ENCODE measurements at regions not wholly inside any gene's neighbourhood (a gene's known extent, or its start where the extent isn't known, plus 50 kb on each side); places are given as distances from the start of the nearest gene placed in this dataset.
"Not testable (repeated sequence)": the region's sequence is repeated elsewhere in the genome, so short reads cannot be mapped to it uniquely, and the experiment has no call there.

- Mint-ChIP-seq H3K4me3 (no peak overlapping the region), H3K36me3 (no peaks in the 10 kb centered on the region), H3K27me3 (no peaks in the 10 kb centered on the region), H3K27ac (no peak overlapping the region), H3K4me1 (no peaks in the 10 kb centered on the region), H3K9me3 (peaks cover 5% of the 10 kb centered on the region)
- ATAC-seq (ENCODE audit: low read depth) (no peak), DNase-seq (ENCODE audit: low spot score in 2 of 2) (no peak)
Measured at GRCh38 chr13:64083811-64084210, 2668.2 kb upstream of the PCDH20 start.

GRCh38 chr13:64083396-64083795 is 2667.7 kb upstream of the PCDH20 start:
- Mint-ChIP-seq H3K4me3 (no peak overlapping the region), H3K27ac (no peak overlapping the region), H3K4me1 (no peaks in the 10 kb centered on the region), H3K36me3 (no peaks in the 10 kb centered on the region), H3K27me3 (no peaks in the 10 kb centered on the region), H3K9me3 (peaks cover 5% of the 10 kb centered on the region)
- DNase-seq (ENCODE audit: low spot score in 2 of 2): no peak
- no peak for ATAC-seq (ENCODE audit: low read depth)

- ATAC-seq (ENCODE audit: low read depth) (no peak), DNase-seq (ENCODE audit: low spot score in 2 of 2) (no peak)
- no peaks in the 10 kb centered on the region for H3K36me3 Mint-ChIP-seq
- H3K27ac Mint-ChIP-seq: no peak overlapping the region
- no peak overlapping the region for H3K4me3 Mint-ChIP-seq
- H3K9me3 Mint-ChIP-seq: no peaks in the 10 kb centered on the region
- H3K27me3 Mint-ChIP-seq: no peaks in the 10 kb centered on the region
- no peaks in the 10 kb centered on the region for H3K4me1 Mint-ChIP-seq
Measured at GRCh38 chr13:64078480-64078936, 2662.9 kb upstream of the PCDH20 start.

GRCh38 chr13:64078025-64078424 is 2662.4 kb upstream of the PCDH20 start:
- H3K4me3 Mint-ChIP-seq: no peak overlapping the region
- no peaks in the 10 kb centered on the region for H3K4me1 Mint-ChIP-seq
- H3K9me3 Mint-ChIP-seq: no peaks in the 10 kb centered on the region
- ATAC-seq (ENCODE audit: low read depth): no peak
- DNase-seq (ENCODE audit: low spot score in 2 of 2): no peak
- no peaks in the 10 kb centered on the region for H3K36me3 Mint-ChIP-seq
- H3K27me3 Mint-ChIP-seq: no peaks in the 10 kb centered on the region
- H3K27ac Mint-ChIP-seq: no peak overlapping the region

DNA sequence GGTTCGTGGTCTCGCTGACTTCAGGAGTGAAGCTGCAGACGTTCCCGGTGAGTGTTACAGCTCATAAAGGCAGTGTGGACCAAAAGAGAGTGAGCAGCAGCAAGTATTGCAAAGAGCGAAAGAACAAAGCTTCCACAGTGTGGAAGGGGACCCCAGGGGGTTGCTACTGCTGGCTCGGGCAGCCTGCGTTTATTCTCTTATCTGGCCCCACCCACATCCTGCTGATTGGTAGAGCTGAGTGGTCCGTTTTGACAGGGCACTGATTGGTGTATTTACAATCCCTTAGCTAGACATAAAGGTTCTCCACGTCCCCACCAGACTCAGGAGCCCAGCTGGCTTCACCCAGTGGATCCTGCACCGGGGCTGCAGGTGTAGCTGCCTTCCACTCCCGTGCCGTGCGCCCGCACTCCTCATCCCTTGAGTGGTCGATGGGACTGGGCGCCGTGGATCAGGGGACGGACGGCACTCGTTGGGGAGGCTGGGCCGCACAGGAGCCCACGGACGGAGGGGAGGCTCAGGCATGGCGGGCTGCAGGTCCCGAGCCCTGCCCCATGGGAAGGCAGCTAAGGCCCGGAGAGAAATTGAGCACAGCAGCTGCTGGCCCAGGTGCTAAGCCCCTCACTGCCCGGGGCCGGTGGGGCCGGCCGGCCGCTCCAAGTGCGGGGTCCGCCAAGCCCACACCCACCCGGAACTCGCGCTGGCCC is 2661.6 kb upstream of the PCDH20 start:
- DNase-seq (ENCODE audit: low spot score in 2 of 2); H3K36me3 Mint-ChIP-seq; H3K4me3 Mint-ChIP-seq; H3K27ac Mint-ChIP-seq; H3K9me3 Mint-ChIP-seq; H3K4me1 Mint-ChIP-seq; ATAC-seq (ENCODE audit: low read depth); H3K27me3 Mint-ChIP-seq: not testable (repeated sequence)

DNA sequence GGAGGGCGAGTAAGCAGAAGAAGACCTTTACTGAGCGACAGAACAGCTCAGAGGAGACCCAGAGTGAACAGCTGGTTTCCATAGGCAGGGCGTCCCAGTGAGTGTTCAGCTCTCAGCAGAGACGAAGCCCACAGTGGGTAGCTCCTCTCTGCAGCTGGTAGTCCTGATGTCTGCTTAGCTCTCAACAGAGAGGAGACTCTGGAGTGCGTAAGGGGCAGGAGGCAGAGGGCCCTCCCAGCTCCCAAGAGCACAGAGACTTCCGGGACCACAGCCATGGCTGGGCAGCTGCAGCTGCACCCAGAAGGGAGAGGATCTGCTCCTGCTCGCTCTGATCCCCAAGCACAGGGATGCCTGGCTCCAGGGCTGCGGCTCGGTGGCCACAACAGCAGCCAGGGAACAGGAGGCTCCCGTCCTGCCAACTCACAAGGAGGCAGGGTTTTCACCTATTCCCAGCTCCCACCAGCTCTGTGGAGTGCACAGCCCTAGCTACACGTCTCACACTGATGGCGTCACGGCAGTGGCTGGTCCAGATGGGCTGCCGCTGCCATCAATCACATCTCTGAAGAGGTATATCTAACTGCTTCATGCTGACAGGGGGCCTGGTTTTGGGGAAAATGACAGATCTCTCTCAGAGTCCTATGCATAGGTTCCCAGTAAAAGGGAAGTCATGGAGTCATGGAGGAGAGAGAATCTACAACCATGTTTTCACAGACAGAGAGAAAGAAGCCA is 2660.1 kb upstream of the PCDH20 start:
- Mint-ChIP-seq H3K4me1 (no peaks in the 10 kb centered on the region), H3K9me3 (peaks cover 4% of the 10 kb centered on the region), H3K27me3 (no peaks in the 10 kb centered on the region), H3K36me3 (no peaks in the 10 kb centered on the region), H3K4me3 (no peak overlapping the region), H3K27ac (no peak overlapping the region)
- no peak for DNase-seq (ENCODE audit: low spot score in 2 of 2)
- ATAC-seq (ENCODE audit: low read depth): no peak

DNA sequence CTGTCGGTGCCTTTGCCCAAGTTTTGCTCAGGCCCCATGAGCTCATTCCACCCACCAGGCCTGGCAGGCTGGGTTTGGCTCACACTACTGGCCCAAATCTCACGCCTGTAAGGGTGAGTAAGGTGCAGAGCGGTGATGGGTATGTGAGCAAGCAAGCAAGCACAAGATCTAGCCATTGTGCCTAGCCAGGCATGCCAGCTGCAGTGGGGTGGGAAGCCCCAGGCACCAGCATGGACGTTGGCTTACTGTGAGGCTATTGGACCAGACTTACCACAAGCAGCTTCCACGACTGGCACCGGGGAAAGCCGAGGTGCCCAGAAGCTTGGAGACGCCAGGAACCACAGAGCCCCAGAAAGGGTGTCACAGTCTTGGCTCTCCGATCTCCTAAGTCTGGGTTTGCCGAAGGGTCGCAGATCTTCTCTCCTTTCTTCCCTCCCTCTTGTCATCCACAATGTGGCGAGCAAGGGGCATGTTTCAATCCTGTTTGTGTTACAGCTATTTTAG is 2659.4 kb upstream of the PCDH20 start:
- no peak overlapping the region for H3K4me3 Mint-ChIP-seq
- H3K27me3 Mint-ChIP-seq: no peaks in the 10 kb centered on the region
- no peak overlapping the region for H3K27ac Mint-ChIP-seq
- H3K36me3 Mint-ChIP-seq: no peaks in the 10 kb centered on the region
- DNase-seq (ENCODE audit: low spot score in 2 of 2): no peak
- H3K9me3 Mint-ChIP-seq: peaks cover 4% of the 10 kb centered on the region
- no peak for ATAC-seq (ENCODE audit: low read depth)
- H3K4me1 Mint-ChIP-seq: no peaks in the 10 kb centered on the region

GRCh38 chr13:64073203-64073602 is 2657.6 kb upstream of the PCDH20 start:
- no peak for DNase-seq (ENCODE audit: low spot score in 2 of 2)
- peaks cover 4% of the 10 kb centered on the region for H3K9me3 Mint-ChIP-seq
- no peaks in the 10 kb centered on the region for H3K36me3 Mint-ChIP-seq
- no peak for ATAC-seq (ENCODE audit: low read depth)
- H3K27ac Mint-ChIP-seq: no peak overlapping the region
- H3K27me3 Mint-ChIP-seq: no peaks in the 10 kb centered on the region
- no peak overlapping the region for H3K4me3 Mint-ChIP-seq
- H3K4me1 Mint-ChIP-seq: no peaks in the 10 kb centered on the region

DNA sequence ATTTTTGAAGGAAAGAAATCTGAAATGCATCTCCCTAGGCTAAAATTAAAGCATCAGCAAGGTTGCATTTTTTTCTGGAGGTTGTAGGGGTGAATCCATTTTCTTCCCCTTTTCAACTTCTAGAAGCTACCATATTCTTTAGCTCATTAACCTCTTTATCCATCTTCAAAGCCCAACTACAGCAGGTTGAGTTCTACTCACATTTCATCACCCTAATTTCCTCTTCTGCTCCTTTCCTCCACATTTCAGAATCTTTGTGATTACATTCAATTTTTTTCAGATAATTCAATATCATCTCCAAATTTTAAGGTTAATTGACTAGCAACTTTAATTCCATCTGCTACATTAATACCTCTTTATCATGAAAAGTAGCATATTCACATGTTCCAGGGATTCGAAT is 2655.7 kb upstream of the PCDH20 start:
- no peak overlapping the region for H3K4me3 Mint-ChIP-seq
- no peaks in the 10 kb centered on the region for H3K36me3 Mint-ChIP-seq
- peaks cover 4% of the 10 kb centered on the region for H3K9me3 Mint-ChIP-seq
- no peak overlapping the region for H3K27ac Mint-ChIP-seq
- H3K4me1 Mint-ChIP-seq: no peaks in the 10 kb centered on the region
- ATAC-seq (ENCODE audit: low read depth) (no peak), DNase-seq (ENCODE audit: low spot score in 2 of 2) (no peak)
- no peaks in the 10 kb centered on the region for H3K27me3 Mint-ChIP-seq

DNA sequence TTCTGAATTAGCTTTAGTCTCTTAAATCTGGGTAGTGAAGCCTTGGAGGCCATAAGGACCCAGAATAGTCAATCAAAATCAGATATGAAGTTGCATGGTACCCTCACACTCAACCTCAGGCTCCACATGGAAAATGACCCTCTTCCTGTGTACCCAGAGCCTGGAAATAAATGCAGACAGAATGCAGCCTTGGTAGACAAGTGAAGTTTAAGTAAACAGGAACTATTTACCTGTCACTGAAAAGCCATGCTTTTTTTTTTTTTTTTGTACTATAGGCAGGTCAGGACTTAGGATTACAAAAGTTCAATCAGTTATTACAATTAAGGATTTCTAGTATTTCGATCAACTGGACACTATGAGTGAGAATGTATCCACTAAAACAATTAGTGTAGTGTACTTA is 2654.2 kb upstream of the PCDH20 start:
- H3K27me3 Mint-ChIP-seq: no peaks in the 10 kb centered on the region
- H3K27ac Mint-ChIP-seq: no peak overlapping the region
- ATAC-seq (ENCODE audit: low read depth): no peak

GRCh38 chr13:64066711-64067110 is 2651.1 kb upstream of the PCDH20 start:
- Mint-ChIP-seq H3K4me1 (no peaks in the 10 kb centered on the region), H3K27me3 (no peaks in the 10 kb centered on the region), H3K27ac (no peak overlapping the region), H3K4me3 (no peak overlapping the region), H3K9me3 (peaks cover 2% of the 10 kb centered on the region), H3K36me3 (no peaks in the 10 kb centered on the region)
- DNase-seq (ENCODE audit: low spot score in 2 of 2) (no peak), ATAC-seq (ENCODE audit: low read depth) (no peak)

More for the DNA sequence above, 2654.2 kb upstream of the PCDH20 start:
- no peaks in the 10 kb centered on the region for H3K36me3 Mint-ChIP-seq
- no peak overlapping the region for H3K4me3 Mint-ChIP-seq
- no peak for DNase-seq (ENCODE audit: low spot score in 2 of 2)
- no peaks in the 10 kb centered on the region for H3K4me1 Mint-ChIP-seq
- peaks cover 4% of the 10 kb centered on the region for H3K9me3 Mint-ChIP-seq

GRCh38 chr13:64061649-64062048 is 2646.0 kb upstream of the PCDH20 start:
- no peaks in the 10 kb centered on the region for H3K36me3 Mint-ChIP-seq
- DNase-seq (ENCODE audit: low spot score in 2 of 2) (no peak), ATAC-seq (ENCODE audit: low read depth) (no peak)
- H3K27ac Mint-ChIP-seq: no peak overlapping the region
- no peaks in the 10 kb centered on the region for H3K4me1 Mint-ChIP-seq
- peaks cover 5% of the 10 kb centered on the region for H3K9me3 Mint-ChIP-seq
- H3K27me3 Mint-ChIP-seq: no peaks in the 10 kb centered on the region
- no peak overlapping the region for H3K4me3 Mint-ChIP-seq

DNA sequence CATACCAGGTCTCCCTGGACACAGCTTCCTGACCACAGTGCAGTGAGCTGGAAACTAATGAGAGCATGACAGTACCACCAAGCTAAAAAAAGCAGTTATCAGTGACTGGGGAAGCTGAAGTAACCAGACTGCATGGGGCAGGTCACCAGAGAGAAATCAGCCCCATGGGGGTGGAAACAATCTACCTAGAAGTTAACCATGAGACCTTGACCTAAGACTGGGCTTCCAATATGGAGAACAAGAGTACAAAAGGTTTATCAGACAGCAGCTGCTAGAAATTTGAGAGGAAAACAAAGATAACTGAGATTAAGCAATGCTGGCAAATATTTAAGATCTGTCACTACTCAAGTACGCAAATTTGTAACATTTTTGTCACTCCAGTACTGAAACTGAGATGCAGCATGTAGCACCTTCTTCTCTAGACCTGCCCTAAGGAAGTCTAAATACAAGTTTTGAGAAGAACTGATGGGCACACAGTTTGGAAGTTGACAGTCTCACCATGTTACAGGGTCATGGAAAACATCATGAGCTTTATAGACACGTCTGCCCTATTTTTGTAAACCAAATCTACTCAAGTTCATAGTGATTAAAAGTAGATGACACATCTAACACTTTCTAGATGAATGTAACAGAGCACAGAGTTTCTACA is 2641.8 kb upstream of the PCDH20 start:
- H3K27ac Mint-ChIP-seq: no peak overlapping the region
- DNase-seq (ENCODE audit: low spot score in 2 of 2) (no peak), ATAC-seq (ENCODE audit: low read depth) (no peak)
- no peak overlapping the region for H3K4me3 Mint-ChIP-seq
- no peaks in the 10 kb centered on the region for H3K4me1 Mint-ChIP-seq
- H3K9me3 Mint-ChIP-seq: peaks cover 5% of the 10 kb centered on the region
- H3K27me3 Mint-ChIP-seq: no peaks in the 10 kb centered on the region
- H3K36me3 Mint-ChIP-seq: no peaks in the 10 kb centered on the region

GRCh38 chr13:64054321-64054720 is 2638.7 kb upstream of the PCDH20 start:
- Mint-ChIP-seq H3K27ac (no peak overlapping the region), H3K36me3 (no peaks in the 10 kb centered on the region), H3K9me3 (peaks cover 3% of the 10 kb centered on the region), H3K4me1 (no peaks in the 10 kb centered on the region), H3K27me3 (no peaks in the 10 kb centered on the region), H3K4me3 (no peak overlapping the region)
- DNase-seq (ENCODE audit: low spot score in 2 of 2) (no peak), ATAC-seq (ENCODE audit: low read depth) (no peak)

All from memory B cell (primary cell).